ENCODE measurements at regions not wholly inside any gene's neighbourhood (a gene's known extent, or its start where the extent isn't known, plus 50 kb on each side); places are given as distances from the start of the nearest gene placed in this dataset.
"Not testable (repeated sequence)": the region's sequence is repeated elsewhere in the genome, so short reads cannot be mapped to it uniquely, and the experiment has no call there.

DNA sequence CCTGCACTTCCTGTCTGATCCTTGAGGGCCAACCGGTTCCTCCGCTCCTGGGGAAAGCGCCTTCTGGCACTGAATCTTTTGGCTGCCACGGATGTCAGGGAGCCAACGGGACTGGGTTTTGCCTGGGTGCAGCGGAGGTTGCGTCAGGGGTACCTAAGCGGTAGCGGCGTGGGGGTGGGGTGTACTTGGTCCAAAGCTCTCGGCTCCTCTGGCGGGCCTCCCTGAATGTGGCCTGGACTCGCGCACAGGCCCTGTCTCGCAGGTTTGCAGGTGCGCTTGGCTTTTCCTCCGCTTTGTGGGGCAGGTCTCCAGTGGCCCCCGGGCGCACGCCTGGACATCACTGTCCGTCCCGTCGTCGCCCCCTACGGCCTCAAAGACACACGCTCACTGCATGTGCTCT, 1410.1 kb upstream of the PCDH10 start:
- DNase-seq, result not testable (repeated sequence)

DNA sequence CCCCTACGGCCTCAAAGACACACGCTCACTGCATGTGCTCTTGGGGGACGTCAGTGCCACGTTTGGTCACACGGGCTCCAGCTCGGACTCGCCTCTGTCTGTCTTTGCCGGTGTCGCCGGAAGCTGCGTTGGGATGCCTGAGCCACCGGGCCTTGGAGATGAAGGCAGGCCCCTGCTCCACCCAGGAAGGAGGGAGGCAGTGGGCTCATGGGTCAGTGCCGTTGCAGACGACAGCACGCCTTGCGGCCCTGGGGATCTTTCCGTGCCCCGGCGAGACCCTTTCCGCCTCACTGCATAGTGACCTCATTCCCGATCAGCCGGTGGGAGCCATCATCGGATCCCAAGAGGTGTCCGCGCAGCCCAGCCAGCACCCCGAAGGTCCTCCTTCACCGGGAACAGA, 1407.3 kb upstream of the PCDH10 start:
- not testable (repeated sequence) for DNase-seq

DNA sequence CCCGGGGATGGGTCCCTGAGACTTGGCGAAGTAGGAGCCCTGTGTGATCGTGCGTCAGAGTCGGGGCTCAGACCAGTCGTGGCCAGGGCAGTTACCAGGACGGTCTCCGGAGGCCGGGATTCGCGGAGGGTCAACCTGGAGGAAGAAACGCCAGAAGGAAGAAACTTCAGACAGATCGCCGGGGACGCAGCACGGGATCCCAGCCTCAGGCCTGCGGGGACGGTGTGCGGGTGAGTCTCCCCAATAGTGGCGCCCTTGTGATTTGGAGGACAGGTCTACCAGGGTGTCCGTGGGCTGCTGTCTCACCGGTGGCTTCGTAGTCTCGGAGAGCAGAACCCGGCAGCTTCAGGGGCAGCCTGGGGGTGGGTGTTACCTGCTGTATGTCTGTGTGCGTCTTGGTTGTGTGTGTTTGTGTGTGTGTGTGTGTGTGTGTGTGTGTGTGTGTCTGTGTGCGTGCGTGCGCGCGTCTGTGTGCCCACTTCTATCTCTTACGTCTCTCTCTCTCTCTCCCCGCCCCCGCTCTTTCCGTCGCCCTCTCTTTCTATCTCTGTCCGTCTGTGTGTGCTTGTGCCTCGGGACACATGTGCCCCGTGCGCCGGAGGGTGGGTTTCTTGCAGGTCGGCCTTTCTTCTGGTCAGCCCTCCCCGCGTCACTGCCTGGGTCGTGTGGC, 1406.4 kb upstream of the PCDH10 start:
- DNase-seq, result not testable (repeated sequence)

DNA sequence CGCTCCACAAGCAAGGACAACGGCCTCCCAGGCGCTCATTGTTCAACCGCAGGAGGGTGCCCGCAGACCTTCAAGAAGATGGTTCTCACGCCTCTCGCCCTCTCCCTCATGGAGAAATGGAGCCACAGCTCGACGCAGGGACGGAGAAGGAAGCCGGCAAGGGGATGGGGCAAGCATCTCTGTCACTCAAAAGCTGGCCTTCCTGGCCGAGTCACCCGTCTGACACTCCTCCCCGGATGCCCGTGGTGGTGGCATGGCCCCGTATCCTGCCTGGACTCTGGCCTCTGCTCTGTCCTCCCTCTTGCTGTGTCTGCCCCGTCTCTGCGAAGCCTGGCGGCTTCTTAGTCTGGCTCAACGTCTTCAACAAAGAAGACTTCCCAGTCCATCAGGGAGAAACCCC, 1405.7 kb upstream of the PCDH10 start:
- not testable (repeated sequence) for DNase-seq

- DNase-seq, result not testable (repeated sequence)
These were observed 1401.9 kb upstream of the PCDH10 start for GRCh38 chr4:131747203-131747602.

GRCh38 chr4:131749224-131749623, 1399.9 kb upstream of the PCDH10 start:
- not testable (repeated sequence) for DNase-seq

DNA sequence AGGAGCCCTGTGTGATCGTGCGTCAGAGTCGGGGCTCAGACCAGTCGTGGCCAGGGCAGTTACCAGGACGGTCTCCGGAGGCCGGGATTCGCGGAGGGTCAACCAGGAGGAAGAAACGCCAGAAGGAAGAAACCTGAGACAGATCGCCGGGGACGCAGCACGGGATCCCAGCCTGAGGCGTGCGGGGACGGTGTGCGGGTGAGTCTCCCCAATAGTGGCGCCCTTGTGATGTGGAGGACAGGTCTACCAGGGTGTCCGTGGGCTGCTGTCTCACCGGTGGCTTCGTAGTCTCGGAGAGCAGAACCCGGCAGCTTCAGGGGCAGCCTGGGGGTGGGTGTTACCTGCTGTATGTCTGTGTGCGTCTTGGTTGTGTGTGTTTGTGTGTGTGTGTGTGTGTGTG, 1399.1 kb upstream of the PCDH10 start:
- DNase-seq, result not testable (repeated sequence)

- DNase-seq, result not testable (repeated sequence)
These were observed 1398.6 kb upstream of the PCDH10 start for GRCh38 chr4:131750469-131750868.

DNA sequence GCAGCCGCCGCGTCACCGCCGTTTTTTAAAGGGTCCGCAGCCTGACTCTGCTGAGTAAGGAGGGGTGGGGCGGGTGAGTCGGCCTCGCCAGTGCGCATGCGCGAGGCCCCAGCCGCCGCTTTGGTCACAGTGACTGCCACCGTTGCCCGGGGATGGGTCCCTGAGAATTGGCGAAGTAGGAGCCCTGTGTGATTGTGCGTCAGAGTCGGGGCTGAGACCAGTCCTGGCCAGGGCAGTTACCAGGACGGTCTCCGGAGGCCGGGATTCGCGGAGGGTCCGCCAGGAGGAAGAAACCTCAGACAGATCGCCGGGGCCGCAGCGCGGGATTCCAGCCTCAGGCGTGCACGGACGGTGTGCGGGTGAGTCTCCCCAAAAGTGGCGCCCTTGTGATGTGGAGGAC, 1386.9 kb upstream of the PCDH10 start:
- DNase-seq, result not testable (repeated sequence)

- DNase-seq, result no peak
These were observed 1384.4 kb upstream of the PCDH10 start for GRCh38 chr4:131764730-131765129.

- DNase-seq, result not testable (repeated sequence)
These were observed 1374.7 kb upstream of the PCDH10 start for GRCh38 chr4:131774382-131774781.

DNA sequence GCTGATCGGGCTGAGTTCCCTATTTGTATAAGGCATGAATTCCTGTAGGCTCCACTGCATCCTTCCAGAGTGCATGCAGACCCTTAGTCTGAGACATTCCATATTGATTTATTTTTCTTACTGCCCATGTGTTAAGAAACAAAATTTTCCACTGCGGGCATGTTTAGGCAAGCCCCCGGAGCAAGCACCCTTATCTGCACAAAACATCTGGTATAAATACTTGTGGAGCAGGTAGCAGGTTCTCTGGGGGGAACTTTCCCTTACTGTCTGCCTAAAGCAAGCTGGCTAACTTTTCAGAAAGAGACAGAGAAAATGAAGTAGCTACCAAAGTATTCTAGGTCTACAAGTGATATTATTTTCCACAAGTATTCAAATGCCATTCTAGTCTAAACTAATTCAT, 1338.5 kb upstream of the PCDH10 start:
- DNase-seq, result not testable (repeated sequence)
